ENCODE measurements at regions not wholly inside any gene's neighbourhood (a gene's known extent, or its start where the extent isn't known, plus 50 kb on each side); places are given as distances from the start of the nearest gene placed in this dataset.

DNA sequence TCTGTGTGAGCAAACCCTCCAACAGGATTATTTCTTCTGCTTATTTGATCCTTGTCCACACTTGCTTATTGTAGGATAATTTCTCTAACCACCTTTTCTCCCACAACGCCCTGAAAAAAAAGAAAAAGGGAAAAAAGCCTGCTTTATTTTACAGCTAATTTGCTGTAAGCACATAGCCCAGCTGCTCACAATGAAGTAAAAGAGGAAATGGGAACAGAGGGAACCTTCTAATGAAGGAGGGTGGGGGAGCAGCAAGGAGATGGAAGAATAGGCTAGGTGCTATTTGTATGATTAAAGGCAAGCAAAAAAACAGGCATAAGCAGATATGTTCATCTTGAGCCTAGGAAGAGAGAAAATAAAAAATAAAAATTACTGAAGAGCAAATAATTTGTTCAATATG is 331.6 kb downstream of the TXNL1 start:
- FAIRE-seq (no peak), DNase-seq (ENCODE audit: insufficient read length, low spot score) (no peak)
- TF ChIP-seq SPI1 (IDR thresholded peaks at IDR 0.05; ENCODE audit: low read depth, low read length) (peak; percentile 58), PAX5 (IDR thresholded peaks at IDR 0.05; ENCODE audit: insufficient read depth, low read length, severe bottlenecking) (no peak)

GRCh38 chr18:56305583-56305982 is 332.8 kb downstream of the TXNL1 start:
- no peak for FAIRE-seq
- no peak for DNase-seq (ENCODE audit: insufficient read length, low spot score)
- TF ChIP-seq POLR2A (IDR thresholded peaks at IDR 0.05; ENCODE audit: low read depth, low read length) = no peak
- TF ChIP-seq SPI1 (IDR thresholded peaks at IDR 0.05; ENCODE audit: low read depth, low read length) = no peak
- no peak for TF ChIP-seq PAX5 (IDR thresholded peaks at IDR 0.05; ENCODE audit: insufficient read depth, low read length, severe bottlenecking)
- no peak for TF ChIP-seq POLR2AphosphoS5 (IDR thresholded peaks at IDR 0.05; ENCODE audit: low read depth, low read length)
- TF ChIP-seq POU2F2 (IDR thresholded peaks at IDR 0.05; ENCODE audit: low read depth, low read length) = no peak
- TF ChIP-seq TAF1 (IDR thresholded peaks at IDR 0.05; ENCODE audit: low read depth, low read length) = no peak

DNA sequence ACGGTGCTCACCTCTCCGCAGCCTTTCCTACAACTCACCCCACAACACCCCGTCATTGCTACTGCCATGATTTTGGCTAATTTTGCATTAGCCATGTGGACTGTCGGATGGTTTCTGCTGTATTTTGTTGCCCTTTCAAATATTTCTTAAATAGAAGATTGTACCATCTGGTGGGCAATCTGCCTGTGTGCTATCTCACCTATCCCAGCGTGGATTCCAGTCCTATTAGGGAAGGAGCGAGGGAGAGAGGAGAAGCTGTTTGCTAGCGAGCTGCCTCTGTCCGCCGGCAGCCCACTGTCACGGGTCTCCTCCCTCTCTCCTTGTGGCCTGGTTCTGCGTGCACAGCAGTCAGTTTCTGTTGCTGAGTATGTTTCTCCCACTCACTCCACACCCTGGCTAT is 336.2 kb downstream of the TXNL1 start:
- no peak for TF ChIP-seq SPI1 (IDR thresholded peaks at IDR 0.05; ENCODE audit: low read depth, low read length)
- no peak for DNase-seq (ENCODE audit: insufficient read length, low spot score)
- FAIRE-seq = no peak

DNA sequence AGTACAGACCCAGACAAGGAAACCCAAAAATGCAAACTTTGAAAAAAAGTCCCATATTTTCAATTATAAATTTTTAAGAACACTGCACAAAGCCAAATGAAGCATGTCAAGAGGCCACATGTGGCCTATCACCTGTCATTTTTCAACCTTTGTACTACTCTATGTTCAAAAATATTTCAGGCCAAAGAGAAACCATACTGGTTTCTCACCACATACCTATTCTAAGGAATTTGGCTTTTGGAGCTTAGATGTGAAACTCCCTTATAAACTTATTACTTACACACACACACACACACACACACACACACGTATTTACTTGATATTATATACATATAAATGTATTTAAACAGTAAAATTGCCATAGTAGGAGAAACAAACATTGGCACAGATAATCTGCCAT is 338.7 kb downstream of the TXNL1 start:
- no peak for FAIRE-seq
- DNase-seq (ENCODE audit: insufficient read length, low spot score) = no peak
- TF ChIP-seq POLR2A (IDR thresholded peaks at IDR 0.05; ENCODE audit: low read depth, low read length) (no peak), POU2F2 (IDR thresholded peaks at IDR 0.05; ENCODE audit: low read depth, low read length) (no peak), TAF1 (IDR thresholded peaks at IDR 0.05; ENCODE audit: low read depth, low read length) (no peak), PAX5 (IDR thresholded peaks at IDR 0.05; ENCODE audit: insufficient read depth, low read length, severe bottlenecking) (no peak), SPI1 (IDR thresholded peaks at IDR 0.05; ENCODE audit: low read depth, low read length) (no peak), POLR2AphosphoS5 (IDR thresholded peaks at IDR 0.05; ENCODE audit: low read depth, low read length) (no peak)

- TF ChIP-seq SPI1 (IDR thresholded peaks at IDR 0.05; ENCODE audit: low read depth, low read length) (no peak), PAX5 (IDR thresholded peaks at IDR 0.05; ENCODE audit: insufficient read depth, low read length, severe bottlenecking) (no peak), TAF1 (IDR thresholded peaks at IDR 0.05; ENCODE audit: low read depth, low read length) (no peak), POLR2AphosphoS5 (IDR thresholded peaks at IDR 0.05; ENCODE audit: low read depth, low read length) (no peak), POLR2A (IDR thresholded peaks at IDR 0.05; ENCODE audit: low read depth, low read length) (no peak), POU2F2 (IDR thresholded peaks at IDR 0.05; ENCODE audit: low read depth, low read length) (no peak)
- FAIRE-seq = no peak
- DNase-seq (ENCODE audit: insufficient read length, low spot score) = no peak
Measured at GRCh38 chr18:56298935-56299334, 339.5 kb downstream of the TXNL1 start.

GRCh38 chr18:56296381-56296780 is 342.0 kb downstream of the TXNL1 start:
- no peak for FAIRE-seq
- no peak for TF ChIP-seq POLR2A (IDR thresholded peaks at IDR 0.05; ENCODE audit: low read depth, low read length)
- no peak for TF ChIP-seq PAX5 (IDR thresholded peaks at IDR 0.05; ENCODE audit: insufficient read depth, low read length, severe bottlenecking)
- TF ChIP-seq POLR2AphosphoS5 (IDR thresholded peaks at IDR 0.05; ENCODE audit: low read depth, low read length) = no peak
- TF ChIP-seq SPI1 (IDR thresholded peaks at IDR 0.05; ENCODE audit: low read depth, low read length) = no peak
- TF ChIP-seq TAF1 (IDR thresholded peaks at IDR 0.05; ENCODE audit: low read depth, low read length) = no peak
- TF ChIP-seq POU2F2 (IDR thresholded peaks at IDR 0.05; ENCODE audit: low read depth, low read length) = no peak
- no peak for DNase-seq (ENCODE audit: insufficient read length, low spot score)

DNA sequence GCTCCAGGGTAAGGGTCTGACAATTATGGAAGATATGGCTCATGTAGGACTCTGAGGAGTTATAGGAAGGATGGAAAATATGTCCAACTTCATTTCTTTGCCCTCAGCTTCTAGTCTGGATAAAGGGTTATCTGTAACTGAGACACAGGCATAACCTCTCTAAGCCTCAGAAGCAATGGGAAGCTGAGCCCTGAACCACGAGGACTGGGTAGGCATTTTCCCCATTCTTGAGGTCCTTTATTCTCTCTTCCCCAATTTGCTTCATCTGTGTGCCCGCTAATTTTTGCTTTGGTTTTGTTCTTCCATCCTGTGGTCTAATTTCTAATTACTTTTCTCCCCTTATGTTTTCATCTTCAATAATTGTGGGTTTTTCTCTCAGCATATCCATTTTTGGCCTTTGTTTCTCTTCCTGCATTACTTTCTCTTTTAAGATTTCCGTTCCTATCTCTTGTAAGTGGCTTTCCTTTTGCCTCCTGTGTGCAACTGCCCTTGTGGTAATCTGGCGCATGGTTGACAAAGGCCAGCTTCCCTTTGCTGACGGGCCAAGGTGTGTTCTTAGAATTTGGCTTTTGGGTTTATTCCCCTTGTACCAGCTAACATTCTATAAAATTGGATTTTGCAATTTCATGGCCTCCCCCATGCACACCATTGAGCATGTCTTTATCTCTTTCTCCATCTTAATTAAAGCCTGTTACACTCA is 343.8 kb downstream of the TXNL1 start:
- TF ChIP-seq SPI1 (IDR thresholded peaks at IDR 0.05; ENCODE audit: low read depth, low read length) (0 out of 2 replicates have a peak, but pooled peaks have one; percentile 3), POU2F2 (IDR thresholded peaks at IDR 0.05; ENCODE audit: low read depth, low read length) (no peak)
- no peak for DNase-seq (ENCODE audit: insufficient read length, low spot score)
- peak; percentile 45 for FAIRE-seq

GRCh38 chr18:56291294-56291693 is 347.1 kb downstream of the TXNL1 start:
- TF ChIP-seq POLR2A (IDR thresholded peaks at IDR 0.05; ENCODE audit: low read depth, low read length) = no peak
- no peak for TF ChIP-seq POLR2AphosphoS5 (IDR thresholded peaks at IDR 0.05; ENCODE audit: low read depth, low read length)
- TF ChIP-seq TAF1 (IDR thresholded peaks at IDR 0.05; ENCODE audit: low read depth, low read length) = no peak
- TF ChIP-seq PAX5 (IDR thresholded peaks at IDR 0.05; ENCODE audit: insufficient read depth, low read length, severe bottlenecking) = no peak
- no peak for TF ChIP-seq POU2F2 (IDR thresholded peaks at IDR 0.05; ENCODE audit: low read depth, low read length)
- no peak for TF ChIP-seq SPI1 (IDR thresholded peaks at IDR 0.05; ENCODE audit: low read depth, low read length)
- DNase-seq (ENCODE audit: insufficient read length, low spot score) (no peak), FAIRE-seq (no peak)

- no peak for TF ChIP-seq SPI1 (IDR thresholded peaks at IDR 0.05; ENCODE audit: low read depth, low read length)
- TF ChIP-seq TAF1 (IDR thresholded peaks at IDR 0.05; ENCODE audit: low read depth, low read length) = no peak
- TF ChIP-seq POLR2A (IDR thresholded peaks at IDR 0.05; ENCODE audit: low read depth, low read length) = no peak
- no peak for TF ChIP-seq POU2F2 (IDR thresholded peaks at IDR 0.05; ENCODE audit: low read depth, low read length)
- no peak for TF ChIP-seq PAX5 (IDR thresholded peaks at IDR 0.05; ENCODE audit: insufficient read depth, low read length, severe bottlenecking)
- no peak for TF ChIP-seq POLR2AphosphoS5 (IDR thresholded peaks at IDR 0.05; ENCODE audit: low read depth, low read length)
- no peak for FAIRE-seq
Measured at GRCh38 chr18:56289381-56289780, 349.0 kb downstream of the TXNL1 start.

DNA sequence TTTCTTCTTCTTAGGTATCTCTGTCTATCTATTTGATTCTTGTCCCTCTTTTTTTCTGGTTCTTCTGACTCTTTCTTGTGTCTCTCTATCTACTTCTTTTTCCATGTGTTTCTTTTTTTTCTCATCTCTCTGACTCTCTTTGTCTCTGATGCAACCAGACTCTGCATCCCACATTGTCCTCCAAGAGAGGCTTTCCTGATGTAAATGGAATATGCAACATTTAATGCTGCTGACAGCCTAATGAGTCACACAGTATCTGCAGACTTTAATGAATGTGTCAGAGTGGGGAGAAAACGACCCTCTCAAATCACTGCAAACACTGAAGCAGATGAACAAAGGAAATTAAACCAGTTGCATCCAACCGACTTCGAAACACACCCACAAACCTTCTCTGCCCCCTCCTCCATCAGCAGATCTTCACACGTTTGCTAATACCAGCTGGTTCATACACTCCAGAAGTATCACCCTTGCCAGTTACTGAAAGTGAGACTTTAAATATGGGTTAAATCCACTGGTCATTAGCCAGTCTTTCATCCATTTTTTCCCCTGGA is 351.5 kb downstream of the TXNL1 start:
- TF ChIP-seq SPI1 (IDR thresholded peaks at IDR 0.05; ENCODE audit: low read depth, low read length) = no peak
- no peak for TF ChIP-seq PAX5 (IDR thresholded peaks at IDR 0.05; ENCODE audit: insufficient read depth, low read length, severe bottlenecking)
- TF ChIP-seq POLR2A (IDR thresholded peaks at IDR 0.05; ENCODE audit: low read depth, low read length) = no peak
- TF ChIP-seq TAF1 (IDR thresholded peaks at IDR 0.05; ENCODE audit: low read depth, low read length) = no peak
- no peak for TF ChIP-seq POLR2AphosphoS5 (IDR thresholded peaks at IDR 0.05; ENCODE audit: low read depth, low read length)
- DNase-seq (ENCODE audit: insufficient read length, low spot score) (no peak), FAIRE-seq (no peak)

More at GRCh38 chr18:56289381-56289780, 349.0 kb downstream of the TXNL1 start:
- no peak for DNase-seq (ENCODE audit: insufficient read length, low spot score)

Measured in GM12891 (cell line).